Tibial nerve (tissue), 4 donors: ENCODE measurements at regions not wholly inside any gene's neighbourhood (a gene's known extent, or its start where the extent isn't known, plus 50 kb on each side); places are given as distances from the start of the nearest gene placed in this dataset.

Source experiments
- DNase-seq, 2 donors: peaks; one replicate each; pipeline ENCODE4 v3.0.0-alpha.2; 2019; ENCODE audit warnings: low spot score in 2 of 2
- H3K27ac ChIP-seq, 4 donors: fragments of 200-600 bp; sonication (generic) in 3 of 4; one replicate each; pipeline ENCODE4 v1.5.1; 2017 to 2019; ENCODE audit warnings: mild to moderate bottlenecking in 1 of 4
- H3K27me3 ChIP-seq, 2 donors: fragments of 200-600 bp; sonication (generic) in 1 of 2; one replicate each; pipeline versions ENCODE4 v1.5.1 to v1.6.0; 2017 to 2019
- H3K36me3 ChIP-seq, 3 donors: fragments of 200-600 bp; sonication (generic); one replicate each; pipeline ENCODE4 v1.5.1; 2018 to 2019
- H3K4me1 ChIP-seq, 4 donors: fragments of 200-600 bp; sonication (generic) in 3 of 4; one replicate each; pipeline ENCODE4 v1.5.1; 2017 to 2019
- H3K4me3 ChIP-seq, 4 donors: fragments of 200-600 bp; sonication (generic) in 3 of 4; one replicate each; pipeline ENCODE4 v1.5.1; 2017 to 2019; ENCODE audit warnings: mild to moderate bottlenecking in 1 of 4, moderate library complexity in 1 of 4
- H3K9me3 ChIP-seq, 4 donors: fragments of 200-600 bp; sonication (generic) in 3 of 4; one replicate each; pipeline ENCODE4 v1.5.1; 2017 to 2019
- EP300 ChIP-seq, 2 donors: sonication (generic); formaldehyde crosslinking; IDR thresholded peaks; one replicate each; pipeline ENCODE4 v1.6.1; 2017; ENCODE audit warnings: antibody characterized with exemption in 2 of 2, mild to moderate bottlenecking in 1 of 2
- POLR2A ChIP-seq, 2 donors: fragments of 450-650 bp; IDR thresholded peaks; one replicate each; pipeline ENCODE4 v1.6.1; 2017; ENCODE audit warnings: antibody characterized with exemption in 2 of 2, mild to moderate bottlenecking in 2 of 2, moderate library complexity in 2 of 2
- WGBS, 2 donors: methylation state at CpG; one replicate each; pipeline ENCODE4 v1.1.5; 2018; 5-methylcytosine and 5-hydroxymethylcytosine counted together
- TF ChIP-seq, protein P1 (sequence below), 5 experiments: fragments of 200-600 bp in 3 of 5; fragments of 450-650 bp in 2 of 5; sonication (generic) in 3 of 5; IDR thresholded peaks; one replicate each; pipeline ENCODE4 v1.5.1; 2016 to 2019; ENCODE audit warnings: antibody characterized with exemption in 5 of 5, mild to moderate bottlenecking in 3 of 5, moderate library complexity in 2 of 5

DNA sequence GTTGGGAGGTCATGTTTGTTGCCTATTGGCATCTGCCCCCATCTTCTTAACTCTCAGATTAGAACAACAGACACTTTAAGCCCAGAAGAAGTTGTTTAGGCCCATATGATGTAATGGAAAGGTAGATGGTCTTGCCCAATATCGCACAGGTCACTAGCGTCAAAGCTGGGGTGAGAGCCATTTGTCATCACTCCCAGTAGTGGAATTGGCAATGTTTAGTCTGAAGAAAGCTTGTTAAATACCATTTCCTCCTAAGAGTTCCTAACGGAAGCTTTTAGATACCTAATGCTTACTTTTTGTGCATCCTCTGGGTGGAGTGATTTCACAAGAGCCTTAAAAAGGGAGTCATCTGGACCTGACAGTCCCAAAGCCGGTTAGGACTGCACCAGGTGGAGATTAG, 125.4 kb downstream of the DACT1 start:
- Histone ChIP-seq H3K27ac (no peak overlapping the region), H3K27me3 (no peaks in the 10 kb centered on the region), H3K9me3 (no peaks in the 10 kb centered on the region), H3K4me3 (no peak overlapping the region), H3K36me3 (no peaks in the 10 kb centered on the region), H3K4me1 (peaks cover 0 to 5% (median 0%) of the 10 kb centered on the region in 4 donors)
- 86 to 94% methylated on average over 4 of the region's 4 CpGs for WGBS, 2 donors
- no peak for DNase-seq
- TF ChIP-seq, protein P1, sequence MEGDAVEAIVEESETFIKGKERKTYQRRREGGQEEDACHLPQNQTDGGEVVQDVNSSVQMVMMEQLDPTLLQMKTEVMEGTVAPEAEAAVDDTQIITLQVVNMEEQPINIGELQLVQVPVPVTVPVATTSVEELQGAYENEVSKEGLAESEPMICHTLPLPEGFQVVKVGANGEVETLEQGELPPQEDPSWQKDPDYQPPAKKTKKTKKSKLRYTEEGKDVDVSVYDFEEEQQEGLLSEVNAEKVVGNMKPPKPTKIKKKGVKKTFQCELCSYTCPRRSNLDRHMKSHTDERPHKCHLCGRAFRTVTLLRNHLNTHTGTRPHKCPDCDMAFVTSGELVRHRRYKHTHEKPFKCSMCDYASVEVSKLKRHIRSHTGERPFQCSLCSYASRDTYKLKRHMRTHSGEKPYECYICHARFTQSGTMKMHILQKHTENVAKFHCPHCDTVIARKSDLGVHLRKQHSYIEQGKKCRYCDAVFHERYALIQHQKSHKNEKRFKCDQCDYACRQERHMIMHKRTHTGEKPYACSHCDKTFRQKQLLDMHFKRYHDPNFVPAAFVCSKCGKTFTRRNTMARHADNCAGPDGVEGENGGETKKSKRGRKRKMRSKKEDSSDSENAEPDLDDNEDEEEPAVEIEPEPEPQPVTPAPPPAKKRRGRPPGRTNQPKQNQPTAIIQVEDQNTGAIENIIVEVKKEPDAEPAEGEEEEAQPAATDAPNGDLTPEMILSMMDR (IDR thresholded peaks at IDR 0.05) = no peak
- no peak for TF ChIP-seq POLR2A (IDR thresholded peaks at IDR 0.05)
- TF ChIP-seq EP300 (IDR thresholded peaks at IDR 0.05) = no peak

DNA sequence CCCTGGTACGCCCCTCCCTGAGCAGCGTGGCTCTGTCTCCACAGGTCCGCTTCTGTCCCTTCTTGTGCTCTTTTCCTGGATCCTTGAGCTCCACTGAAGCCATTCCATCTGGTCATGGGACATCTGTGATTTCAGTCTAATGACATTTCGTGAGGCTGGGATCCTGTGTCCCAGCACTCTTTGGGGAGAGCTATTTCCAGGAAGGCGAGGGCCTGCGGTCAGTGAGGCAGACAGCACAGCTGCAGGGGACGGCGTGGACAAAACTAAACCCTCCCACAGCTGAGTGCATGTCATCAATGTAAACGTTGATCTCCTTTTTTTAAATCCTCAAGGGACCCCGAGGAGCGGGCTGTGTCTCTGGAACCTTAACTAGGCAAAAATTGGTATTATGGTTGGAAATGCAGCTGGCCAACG, 127.7 kb downstream of the DACT1 start:
- H3K9me3 ChIP-seq = no peaks in the 10 kb centered on the region
- no peaks in the 10 kb centered on the region for H3K36me3 ChIP-seq
- H3K4me1 ChIP-seq = peaks cover 0 to 5% (median 0%) of the 10 kb centered on the region in 4 donors
- no peaks in the 10 kb centered on the region for H3K27me3 ChIP-seq
- no peak for DNase-seq
- H3K27ac ChIP-seq = peak overlapping the region in 1 of 4 donors; percentile 11
- TF ChIP-seq POLR2A (IDR thresholded peaks at IDR 0.05) (no peak), EP300 (IDR thresholded peaks at IDR 0.05) (peak in 1 of 2 donors; percentile 42)
- no peak overlapping the region for H3K4me3 ChIP-seq
- WGBS, 2 donors = 64 to 68% methylated on average over 12 of the region's 12 CpGs

DNA sequence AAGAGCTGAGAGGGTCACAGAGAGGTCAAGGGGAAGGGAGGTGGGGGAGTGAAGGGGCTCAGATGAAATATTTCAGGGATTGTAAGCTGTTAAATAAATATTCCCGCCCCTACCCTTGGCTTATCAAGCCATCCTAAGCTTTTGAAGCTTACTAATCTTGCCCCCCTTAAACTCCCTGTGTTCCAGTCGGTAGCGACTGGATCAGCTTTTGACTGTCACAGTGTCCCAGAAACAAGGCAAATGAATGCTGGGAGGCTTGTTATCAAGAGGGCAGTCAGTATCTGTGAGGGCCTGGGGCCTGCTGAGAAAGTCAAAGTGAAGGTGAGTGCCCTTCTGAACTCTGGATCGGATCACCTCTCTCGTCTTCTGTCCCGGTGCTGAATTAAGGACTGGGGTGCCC, 128.1 kb downstream of the DACT1 start:
- H3K4me1 ChIP-seq = peaks cover 0 to 5% (median 0%) of the 10 kb centered on the region in 4 donors
- H3K27ac ChIP-seq = peak overlapping the region in 1 of 4 donors; percentile 11
- 65 to 75% methylated on average over 6 of the region's 6 CpGs for WGBS, 2 donors
- no peak for DNase-seq
- no peaks in the 10 kb centered on the region for H3K9me3 ChIP-seq
- no peaks in the 10 kb centered on the region for H3K27me3 ChIP-seq
- no peaks in the 10 kb centered on the region for H3K36me3 ChIP-seq
- TF ChIP-seq POLR2A (IDR thresholded peaks at IDR 0.05) = no peak
- TF ChIP-seq EP300 (IDR thresholded peaks at IDR 0.05) = no peak
- TF ChIP-seq, protein P1 (IDR thresholded peaks at IDR 0.05) = no peak
- no peak overlapping the region for H3K4me3 ChIP-seq

GRCh38 chr14:58769011-58769643, 131.4 kb downstream of the DACT1 start:
- WGBS, 2 donors = 79 to 82% methylated on average over 5 of the region's 5 CpGs
- Histone ChIP-seq H3K9me3 (no peaks in the 10 kb centered on the region), H3K4me1 (no peaks in the 10 kb centered on the region), H3K36me3 (no peaks in the 10 kb centered on the region), H3K27me3 (no peaks in the 10 kb centered on the region), H3K27ac (no peak overlapping the region), H3K4me3 (no peak overlapping the region)
- DNase-seq = no peak
- TF ChIP-seq EP300 (IDR thresholded peaks at IDR 0.05) = no peak
- TF ChIP-seq, protein P1 (IDR thresholded peaks at IDR 0.05) = no peak
- TF ChIP-seq POLR2A (IDR thresholded peaks at IDR 0.05) = no peak

DNA sequence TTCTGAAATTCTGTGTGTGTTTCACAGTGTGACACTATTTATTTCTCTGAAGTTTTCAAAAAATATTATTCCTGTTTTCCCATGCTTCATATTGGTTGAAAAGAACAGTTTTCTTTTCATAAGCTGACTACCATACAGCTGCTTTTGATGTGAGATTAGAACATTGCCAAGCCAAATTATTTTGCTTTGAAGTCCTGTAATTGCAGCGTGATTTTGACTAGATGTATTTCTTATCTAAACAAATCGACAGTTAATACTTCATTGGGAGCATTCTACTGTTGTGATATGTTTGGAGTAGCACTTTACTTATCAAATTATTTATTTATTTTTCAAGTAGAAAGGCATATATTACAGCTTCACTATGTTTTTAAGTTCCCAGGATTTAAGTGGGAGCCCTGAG, 132.0 kb downstream of the DACT1 start:
- WGBS, 2 donors = 40 to 59% methylated on average over 2 of the region's 2 CpGs
- Histone ChIP-seq H3K4me1 (no peaks in the 10 kb centered on the region), H3K4me3 (no peak overlapping the region), H3K36me3 (no peaks in the 10 kb centered on the region), H3K9me3 (no peaks in the 10 kb centered on the region), H3K27ac (no peak overlapping the region), H3K27me3 (no peaks in the 10 kb centered on the region)
- DNase-seq = no peak
- no peak for TF ChIP-seq POLR2A (IDR thresholded peaks at IDR 0.05)
- TF ChIP-seq EP300 (IDR thresholded peaks at IDR 0.05) = no peak
- TF ChIP-seq, protein P1 (IDR thresholded peaks at IDR 0.05) = no peak
